ENCODE measurements at regions not wholly inside any gene's neighbourhood (a gene's known extent, or its start where the extent isn't known, plus 50 kb on each side); places are given as distances from the start of the nearest gene placed in this dataset.
"Not testable (repeated sequence)": the region's sequence is repeated elsewhere in the genome, so short reads cannot be mapped to it uniquely, and the experiment has no call there.

- DNase-seq, result no peak
Observed at GRCh38 chr7:52254396-52255010, 780.9 kb upstream of the POM121L12 start.

GRCh38 chr7:52253953-52254352, 781.5 kb upstream of the POM121L12 start:
- DNase-seq, result no peak

- DNase-seq, result no peak
Observed at GRCh38 chr7:52249741-52250140, 785.7 kb upstream of the POM121L12 start.

- DNase-seq, result no peak
Observed at GRCh38 chr7:52247518-52247917, 787.9 kb upstream of the POM121L12 start.

GRCh38 chr7:52243685-52244084, 791.7 kb upstream of the POM121L12 start:
- no peak for DNase-seq

- no peak for DNase-seq
Observed at GRCh38 chr7:52233248-52233647, 802.2 kb upstream of the POM121L12 start.

- no peak for DNase-seq
Observed at GRCh38 chr7:52211930-52212329, 823.5 kb upstream of the POM121L12 start.

GRCh38 chr7:52209614-52210013, 825.8 kb upstream of the POM121L12 start:
- no peak for DNase-seq

- no peak for DNase-seq
Observed at GRCh38 chr7:52197221-52197620, 838.2 kb upstream of the POM121L12 start.

GRCh38 chr7:52195664-52196063, 839.8 kb upstream of the POM121L12 start:
- no peak for DNase-seq

- DNase-seq, result no peak
Observed at GRCh38 chr7:52189153-52189778, 846.2 kb upstream of the POM121L12 start.

GRCh38 chr7:52184006-52184703, 851.3 kb upstream of the POM121L12 start:
- no peak for DNase-seq

- no peak for DNase-seq
Observed at GRCh38 chr7:52179934-52180333, 855.5 kb upstream of the POM121L12 start.

- DNase-seq, result no peak
Observed at GRCh38 chr7:52168085-52168484, 851.5 kb upstream of the COBL start.

GRCh38 chr7:52163311-52163710, 846.7 kb upstream of the COBL start:
- DNase-seq, result no peak

- DNase-seq, result no peak
Observed at GRCh38 chr7:52161483-52161882, 844.9 kb upstream of the COBL start.

- DNase-seq, result not testable (repeated sequence)
Observed at GRCh38 chr7:52159421-52159820, 842.8 kb upstream of the COBL start.

- DNase-seq, result no peak
Observed at GRCh38 chr7:52154382-52154781, 837.8 kb upstream of the COBL start.

GRCh38 chr7:52151559-52151958, 835.0 kb upstream of the COBL start:
- no peak for DNase-seq

GRCh38 chr7:52150952-52151351, 834.3 kb upstream of the COBL start:
- no peak for DNase-seq

- DNase-seq, result no peak
Observed at GRCh38 chr7:52146871-52147634, 830.4 kb upstream of the COBL start.

- no peak for DNase-seq
Observed at GRCh38 chr7:52143219-52143618, 826.6 kb upstream of the COBL start.

- no peak for DNase-seq
Observed at GRCh38 chr7:52140851-52141250, 824.2 kb upstream of the COBL start.

Data from suppressor macrophage (primary cell).